OCI-LY1 (cell line): ENCODE measurements at regions not wholly inside any gene's neighbourhood (a gene's known extent, or its start where the extent isn't known, plus 50 kb on each side); places are given as distances from the start of the nearest gene placed in this dataset.

Experiments
- EZH2 ChIP-seq: fragments of 200-600 bp; sonication (generic), shearing (Covaris generic); IDR thresholded peaks from 2 replicates; pipeline ENCODE4 v1.8.0; 2017; ENCODE audit warnings: borderline replicate concordance, mixed run types, mild to moderate bottlenecking, antibody characterized with exemption, low read length, moderate library complexity, mixed read lengths
- TF ChIP-seq, protein P1 (sequence below): fragments of 200-600 bp; sonication (generic), shearing (Covaris generic); IDR thresholded peaks from 2 replicates; pipeline ENCODE4 v1.5.1; 2017; ENCODE audit warnings: mild to moderate bottlenecking, antibody characterized with exemption, low read length, moderate library complexity, mixed read lengths

DNA sequence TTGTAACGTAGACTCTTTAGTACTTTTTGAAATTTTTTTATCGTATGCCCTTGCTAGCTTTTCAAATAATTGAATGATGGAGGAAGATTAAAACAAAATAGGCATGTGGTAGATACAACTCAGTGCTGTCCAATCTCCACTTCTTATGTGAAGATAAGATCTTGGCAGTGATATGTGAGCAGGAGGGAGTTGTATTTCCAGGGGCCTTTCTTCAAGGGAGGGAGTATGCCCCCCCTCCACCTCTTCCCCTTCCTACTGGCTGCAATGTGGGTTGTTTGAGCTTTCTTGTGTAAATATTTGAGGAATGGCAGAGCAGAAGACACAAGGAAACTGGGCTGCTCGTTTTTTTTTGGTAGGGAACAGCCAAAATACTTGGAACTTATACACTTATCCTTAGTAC, 374.9 kb downstream of the PSAT1 start:
- TF ChIP-seq, protein P1, sequence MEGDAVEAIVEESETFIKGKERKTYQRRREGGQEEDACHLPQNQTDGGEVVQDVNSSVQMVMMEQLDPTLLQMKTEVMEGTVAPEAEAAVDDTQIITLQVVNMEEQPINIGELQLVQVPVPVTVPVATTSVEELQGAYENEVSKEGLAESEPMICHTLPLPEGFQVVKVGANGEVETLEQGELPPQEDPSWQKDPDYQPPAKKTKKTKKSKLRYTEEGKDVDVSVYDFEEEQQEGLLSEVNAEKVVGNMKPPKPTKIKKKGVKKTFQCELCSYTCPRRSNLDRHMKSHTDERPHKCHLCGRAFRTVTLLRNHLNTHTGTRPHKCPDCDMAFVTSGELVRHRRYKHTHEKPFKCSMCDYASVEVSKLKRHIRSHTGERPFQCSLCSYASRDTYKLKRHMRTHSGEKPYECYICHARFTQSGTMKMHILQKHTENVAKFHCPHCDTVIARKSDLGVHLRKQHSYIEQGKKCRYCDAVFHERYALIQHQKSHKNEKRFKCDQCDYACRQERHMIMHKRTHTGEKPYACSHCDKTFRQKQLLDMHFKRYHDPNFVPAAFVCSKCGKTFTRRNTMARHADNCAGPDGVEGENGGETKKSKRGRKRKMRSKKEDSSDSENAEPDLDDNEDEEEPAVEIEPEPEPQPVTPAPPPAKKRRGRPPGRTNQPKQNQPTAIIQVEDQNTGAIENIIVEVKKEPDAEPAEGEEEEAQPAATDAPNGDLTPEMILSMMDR: no peak
- TF ChIP-seq EZH2: no peak
